Erythroblast (primary cell): ENCODE measurements at regions not wholly inside any gene's neighbourhood (a gene's known extent, or its start where the extent isn't known, plus 50 kb on each side); places are given as distances from the start of the nearest gene placed in this dataset.

Experiments
- GATA1 ChIP-seq: IDR thresholded peaks from 2 replicates; pipeline ENCODE4 v1.6.1; 2011; ENCODE audit warnings: low read depth, mild to moderate bottlenecking, control low read depth, low read length, moderate library complexity
- POLR2A ChIP-seq: IDR thresholded peaks from 2 replicates; pipeline ENCODE4 v1.6.1; 2011; ENCODE audit warnings: mild to moderate bottlenecking, low read length

- TF ChIP-seq POLR2A = no peak
- TF ChIP-seq GATA1 = no peak
Measured at GRCh38 chr10:55232553-55232952, 431.5 kb upstream of the PCDH15 start.
